Renal pelvis (tissue), 1 donor: ENCODE measurements at regions not wholly inside any gene's neighbourhood (a gene's known extent, or its start where the extent isn't known, plus 50 kb on each side); places are given as distances from the start of the nearest gene placed in this dataset.
"Not testable (repeated sequence)": the region's sequence is repeated elsewhere in the genome, so short reads cannot be mapped to it uniquely, and the experiment has no call there.

ENCODE experiments used
- DNase-seq: peaks from one replicate; pipeline ENCODE4 v3.0.0-alpha.2; 2013

DNA sequence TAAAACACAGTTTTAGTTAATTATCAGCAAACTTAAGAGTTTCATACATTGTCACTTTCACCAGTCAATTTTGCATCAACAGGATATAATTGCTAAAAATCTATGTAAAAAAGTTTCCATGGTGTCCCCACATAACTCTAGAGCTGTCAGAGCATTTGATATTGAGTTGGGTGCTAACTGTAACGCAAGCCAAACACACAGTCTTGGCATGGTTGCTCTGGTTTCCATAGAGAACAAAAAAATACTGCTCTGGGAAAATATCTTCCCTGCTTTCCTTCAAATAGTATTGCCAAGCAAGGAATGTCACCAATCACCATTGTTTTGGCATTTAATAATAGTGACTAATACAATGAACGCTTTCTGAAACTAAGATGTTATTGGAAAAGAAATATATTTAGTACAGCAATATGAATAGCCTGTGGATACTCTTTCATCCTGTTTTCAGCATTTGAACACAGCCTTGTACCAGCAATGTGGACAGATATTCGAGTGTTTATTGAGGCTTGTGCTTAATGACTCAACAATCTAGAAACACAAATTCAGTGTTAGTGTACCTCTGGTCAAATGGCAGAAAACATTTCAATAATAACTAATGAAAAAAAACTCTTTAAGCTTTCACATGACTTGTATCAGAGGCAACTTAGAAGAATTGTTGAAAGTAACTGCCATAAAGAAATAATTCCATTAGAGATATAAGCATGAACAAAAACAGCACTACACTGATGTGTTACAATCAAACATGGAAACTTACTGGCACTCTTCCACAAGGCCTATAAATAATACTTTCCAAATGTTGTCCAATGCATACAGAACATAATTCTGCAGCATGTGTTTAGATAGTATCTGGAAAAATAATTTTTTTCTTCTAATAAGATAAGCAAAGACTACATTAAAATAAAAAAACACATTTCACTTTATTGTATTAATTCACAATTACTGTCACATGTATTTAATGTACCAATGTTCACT lies 1469.5 kb upstream of the CELF2 start:
- DNase-seq, result no peak

DNA sequence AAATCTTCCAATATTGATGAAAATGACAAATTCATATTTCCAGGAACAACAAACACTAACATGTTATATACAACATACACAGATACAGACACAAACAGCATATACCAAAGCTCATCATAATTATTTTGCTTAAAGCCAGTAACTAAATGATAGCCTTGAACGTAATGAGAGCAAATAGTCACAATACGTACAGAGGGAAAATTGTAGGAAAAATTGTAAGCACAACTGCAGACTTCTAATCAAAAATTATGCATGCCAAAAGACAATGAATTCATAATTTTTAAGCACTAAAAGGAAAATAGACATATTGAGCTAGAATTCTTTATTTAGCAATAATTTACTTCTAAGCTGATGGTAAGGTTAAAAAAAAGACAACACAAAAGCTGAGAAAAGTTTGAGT lies 1466.9 kb upstream of the CELF2 start:
- DNase-seq, result no peak

DNA sequence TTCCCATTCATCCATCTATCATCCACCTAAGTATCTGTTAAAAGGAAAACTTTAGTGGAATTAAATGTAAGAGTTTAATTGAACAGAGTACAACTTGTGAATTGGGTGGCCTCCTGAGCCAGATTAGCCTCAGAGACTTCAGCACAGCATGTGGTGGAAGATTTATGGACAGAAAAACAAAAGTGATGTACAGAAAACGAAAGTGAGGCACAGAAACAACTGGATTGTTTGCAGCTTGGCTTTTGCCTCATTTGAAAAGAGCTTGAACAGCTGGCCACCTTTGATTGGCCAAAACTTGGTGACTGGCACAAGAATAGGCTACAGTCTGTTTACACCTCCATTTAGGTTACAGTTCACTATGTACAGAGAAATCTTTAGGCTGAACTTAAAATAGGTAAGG lies 1463.4 kb upstream of the CELF2 start:
- DNase-seq, result no peak

DNA sequence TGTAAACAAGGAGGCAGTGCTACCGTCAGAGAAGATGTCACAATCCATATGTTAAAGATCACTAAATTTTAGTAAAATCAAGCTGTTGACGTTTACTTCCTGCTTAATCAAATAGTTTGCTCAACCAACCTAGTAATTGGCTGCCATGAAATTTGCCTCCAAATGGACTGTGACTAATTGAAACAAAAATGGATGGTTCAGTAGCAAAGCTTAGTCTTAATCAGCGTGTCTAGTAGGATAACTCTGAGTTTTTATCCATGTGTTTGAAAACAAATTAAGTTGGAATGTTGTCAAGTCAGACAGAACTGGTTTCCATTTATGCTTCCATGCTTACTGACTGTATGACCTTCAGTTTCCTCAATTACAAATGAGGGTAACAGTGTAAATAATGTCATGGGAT lies 1456.7 kb upstream of the CELF2 start:
- no peak for DNase-seq

DNA sequence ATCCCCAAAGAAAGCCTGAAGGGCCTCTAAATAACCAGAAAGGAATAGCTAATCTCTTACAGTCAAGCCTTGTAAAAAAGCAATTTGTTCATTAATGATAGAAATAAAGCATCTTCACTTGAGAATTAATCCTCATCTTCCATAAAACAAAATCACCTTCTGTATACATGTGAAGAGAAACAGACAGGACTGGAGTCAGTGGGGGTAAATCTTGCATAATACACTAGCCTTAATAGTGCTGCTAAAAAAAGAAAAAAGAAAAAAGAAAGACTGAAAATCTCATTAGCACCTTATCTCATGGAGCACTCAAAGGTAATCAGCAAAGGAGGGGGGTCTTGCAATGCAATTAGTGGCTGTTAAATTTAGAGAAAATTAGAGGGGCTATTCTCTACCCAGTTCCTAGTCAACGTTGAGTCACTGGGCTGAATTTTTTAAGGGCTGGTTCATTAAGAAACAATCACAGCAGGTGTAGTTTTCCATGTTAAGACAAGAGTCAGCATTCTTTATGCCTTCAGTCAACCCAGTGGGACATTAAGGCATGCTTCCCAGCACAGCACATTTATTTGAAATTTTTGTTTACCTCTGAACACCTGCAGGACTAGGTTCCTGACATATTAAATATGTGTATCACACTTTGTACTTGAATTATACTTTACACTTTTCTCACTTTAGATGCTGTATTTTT lies 1455.7 kb upstream of the CELF2 start:
- DNase-seq, result no peak

DNA sequence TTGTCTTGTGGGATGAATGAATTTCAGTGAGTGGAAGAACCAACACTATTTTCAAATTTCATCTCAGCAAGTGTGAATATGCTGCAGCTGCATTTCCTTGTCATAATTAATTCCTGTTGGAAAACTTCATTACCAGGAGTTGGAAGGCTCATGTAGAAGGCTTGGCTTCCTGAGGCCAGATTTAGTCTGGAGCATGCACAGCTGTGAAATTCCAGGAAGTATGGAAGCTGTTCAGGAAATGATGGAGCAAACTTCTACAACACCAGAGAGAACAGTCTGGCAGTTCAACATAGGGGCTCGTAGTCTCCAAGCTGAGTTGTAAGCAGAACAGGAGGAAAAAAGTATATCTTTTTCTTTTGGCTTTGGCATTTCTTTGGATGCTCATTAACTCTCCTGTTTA lies 1439.9 kb upstream of the CELF2 start:
- no peak for DNase-seq

DNA sequence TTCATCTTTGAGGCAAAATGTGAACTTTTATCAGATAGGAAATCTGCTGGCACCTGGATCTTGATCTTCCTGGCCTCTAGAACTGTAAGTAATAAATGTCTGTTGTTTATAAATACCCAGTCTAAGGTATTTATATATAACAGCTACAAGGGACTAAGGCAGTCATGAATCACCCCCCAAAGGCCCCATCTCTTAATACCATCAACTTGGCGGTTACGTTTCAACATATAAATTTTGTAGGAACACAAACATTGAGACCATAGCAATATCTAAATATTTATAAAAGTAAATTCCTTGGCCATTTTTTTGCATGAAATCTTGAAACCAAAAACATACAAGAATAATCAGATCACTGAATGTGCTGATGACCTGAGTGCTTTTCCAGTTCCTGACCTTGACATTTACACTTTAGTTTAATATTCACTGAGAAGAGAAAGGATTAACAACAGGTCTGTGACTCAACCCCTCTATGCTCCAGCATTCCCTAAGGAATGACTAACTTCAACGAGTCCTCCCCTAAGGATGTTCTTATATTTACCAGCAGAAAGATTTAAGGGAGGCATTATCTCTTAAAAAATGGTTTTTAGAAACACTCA lies 1438.5 kb upstream of the CELF2 start:
- no peak for DNase-seq

DNA sequence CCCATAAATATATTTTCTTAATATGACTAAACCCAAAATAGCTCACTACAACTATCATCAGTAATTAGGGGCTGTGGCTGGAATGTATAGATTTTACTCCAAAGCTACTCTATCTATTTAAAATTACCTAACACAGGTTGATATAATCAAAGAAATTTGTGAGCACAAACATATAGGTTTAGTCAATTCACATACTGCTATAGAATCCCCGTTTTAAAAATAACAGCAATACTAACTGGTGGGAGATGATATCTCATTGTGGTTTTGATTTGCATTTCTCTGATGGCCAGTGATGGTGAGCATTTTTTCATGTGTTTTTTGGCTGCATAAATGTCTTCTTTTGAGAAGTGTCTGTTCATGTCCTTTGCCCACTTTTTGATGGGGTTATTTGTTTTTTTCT lies 1434.9 kb upstream of the CELF2 start:
- DNase-seq, result not testable (repeated sequence)

DNA sequence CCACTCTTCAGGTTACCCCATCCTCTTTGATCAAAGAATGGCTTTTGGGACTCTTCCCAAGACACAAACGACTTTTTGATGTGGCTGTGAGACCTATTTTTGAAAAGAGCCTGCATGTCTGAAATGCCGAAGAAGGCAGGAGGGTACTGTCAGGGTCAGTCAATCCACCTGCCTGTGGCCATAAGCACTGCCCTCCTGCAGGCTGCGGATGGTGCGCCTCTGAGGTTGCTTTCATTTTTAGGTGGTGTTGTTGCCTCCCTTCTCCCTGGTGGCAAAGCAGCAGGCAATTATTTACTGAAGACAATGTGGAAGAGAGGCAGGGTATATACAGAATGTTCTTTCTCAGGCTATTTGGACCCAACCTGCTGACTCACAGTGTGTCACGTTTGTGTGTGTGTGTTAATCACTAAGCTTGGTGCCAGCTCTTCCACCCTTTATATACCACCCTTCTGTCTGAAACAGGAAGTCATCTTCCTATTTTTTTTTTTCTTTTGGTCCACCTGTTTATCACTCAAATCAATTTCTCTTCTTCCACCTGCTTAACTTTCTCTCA lies 1421.2 kb upstream of the CELF2 start:
- DNase-seq, result no peak

DNA sequence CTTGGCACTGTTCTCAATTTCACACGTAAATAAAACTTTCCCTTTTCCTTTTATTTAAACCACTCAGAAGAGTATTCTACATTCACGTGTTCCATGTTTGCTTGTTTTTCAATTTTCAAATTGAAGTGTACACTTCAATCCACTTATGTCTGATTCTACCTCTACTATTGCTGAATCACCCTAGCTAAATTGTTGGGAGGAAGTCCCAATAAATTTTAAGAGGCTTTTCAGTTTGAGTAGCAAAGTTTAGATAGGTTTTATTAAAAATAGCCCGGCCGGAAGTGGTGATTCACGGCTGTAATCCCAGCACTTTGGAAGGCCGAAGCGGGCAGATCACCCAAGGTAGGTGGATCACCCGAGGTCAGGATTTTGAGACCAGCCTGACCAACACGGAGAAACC lies 1414.7 kb upstream of the CELF2 start:
- DNase-seq, result no peak

DNA sequence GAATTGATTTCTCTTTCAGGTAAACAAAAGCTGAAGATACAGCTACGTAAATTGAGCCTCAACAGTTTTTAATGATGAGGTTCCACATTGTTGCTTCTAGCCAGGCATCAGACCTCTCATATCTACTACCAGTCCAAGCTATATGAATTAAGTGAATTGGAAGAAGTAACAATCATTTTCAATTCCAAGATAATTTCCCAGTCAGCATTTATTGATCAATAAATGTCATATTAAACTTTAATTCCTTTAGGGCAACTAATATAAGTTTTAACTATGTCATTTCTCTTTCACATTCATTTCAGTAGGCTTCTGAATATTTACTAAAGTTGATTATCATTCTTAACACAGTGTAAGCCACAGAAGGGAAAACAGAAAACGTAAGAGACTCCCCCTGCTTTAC lies 1413.7 kb upstream of the CELF2 start:
- no peak for DNase-seq

DNA sequence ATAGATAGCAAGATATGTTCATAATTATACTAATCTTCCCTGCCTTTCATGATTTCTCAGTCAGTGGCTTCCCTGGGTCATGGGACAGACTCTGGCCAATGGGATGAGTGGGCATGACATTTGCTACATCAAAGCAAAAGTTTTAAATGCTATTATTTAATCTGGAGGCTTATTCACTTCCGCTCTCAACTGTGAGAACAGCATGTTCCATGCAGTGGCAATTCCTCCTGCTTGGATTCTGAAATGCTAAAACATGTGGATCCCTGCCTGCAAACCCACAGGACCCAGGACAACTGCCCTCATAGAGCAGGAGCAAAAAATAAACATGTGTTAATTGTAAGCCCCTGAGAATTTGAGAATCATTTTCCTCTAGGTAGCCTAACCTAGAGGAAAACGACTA lies 1412.4 kb upstream of the CELF2 start:
- DNase-seq, result no peak

DNA sequence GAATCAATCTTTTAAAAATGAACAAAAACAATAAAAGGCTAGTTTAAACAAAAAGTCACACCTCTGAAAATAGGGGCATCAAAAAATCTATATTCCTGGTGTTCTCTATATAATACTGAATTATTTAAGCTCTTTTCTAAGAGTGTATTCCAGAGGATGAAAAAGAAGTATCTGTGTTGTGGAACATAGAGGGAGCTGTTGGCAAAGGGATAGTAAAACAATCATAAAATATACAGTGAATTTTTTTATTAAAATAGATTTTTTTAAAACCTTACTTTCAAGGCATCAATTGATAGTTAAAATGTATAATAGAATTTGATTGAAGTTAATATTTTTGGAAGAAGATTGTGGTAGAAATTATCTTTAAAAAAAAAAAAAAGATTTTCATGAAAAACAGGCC lies 1409.1 kb upstream of the CELF2 start:
- DNase-seq, result peak; percentile 14

DNA sequence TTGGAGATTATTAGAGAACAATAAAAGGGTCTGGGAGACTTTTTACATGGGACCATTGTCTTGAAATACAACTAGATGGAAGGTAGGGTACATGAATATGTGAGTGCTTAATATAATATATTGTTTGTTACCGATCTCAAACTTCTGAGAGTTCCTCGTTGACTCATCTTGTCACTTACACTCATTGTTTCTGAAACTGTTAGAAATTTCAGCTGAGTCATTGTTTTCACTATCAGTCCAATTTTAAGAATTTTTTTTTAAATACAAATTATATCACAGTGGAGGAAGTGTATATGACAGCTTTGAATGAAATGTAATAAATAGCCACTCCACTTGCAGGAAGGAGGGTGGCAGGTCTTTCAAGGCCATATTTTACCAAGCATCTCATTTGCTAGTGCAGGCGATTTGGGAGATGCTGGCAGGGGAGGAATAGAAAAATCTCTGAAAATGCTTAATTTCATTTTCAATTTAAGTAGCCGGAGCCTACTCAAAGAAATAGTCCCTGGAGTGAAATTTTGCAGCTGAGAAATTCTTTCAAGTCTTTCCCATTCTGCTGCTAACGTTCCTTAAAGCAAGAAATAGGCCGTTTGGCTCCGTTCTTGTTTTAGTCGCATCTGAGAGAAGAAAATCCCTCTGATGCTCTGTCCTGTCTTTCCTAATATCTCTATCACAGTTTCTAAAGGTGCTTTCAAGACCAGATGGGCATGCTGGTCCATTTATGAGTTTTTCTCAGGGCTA lies 1404.2 kb upstream of the CELF2 start:
- DNase-seq, result no peak

DNA sequence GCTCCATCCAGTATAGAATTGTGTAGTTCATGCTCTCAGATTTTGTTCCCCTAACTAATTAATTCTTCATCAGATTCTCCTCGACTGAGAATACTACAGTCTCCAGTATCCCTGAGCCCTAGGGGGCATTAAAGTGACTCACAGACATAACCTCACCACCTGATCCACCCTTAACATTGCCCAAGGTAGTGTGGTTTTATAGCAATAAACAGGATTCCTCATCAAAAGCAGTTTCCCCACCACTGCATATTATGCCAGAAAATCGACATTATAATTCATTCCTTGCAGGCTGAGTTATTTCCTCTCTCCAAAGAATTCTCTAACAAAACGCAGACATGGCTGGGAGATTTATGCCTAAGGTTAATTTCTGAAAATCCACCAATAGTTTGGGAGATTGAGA lies 1402.5 kb upstream of the CELF2 start:
- DNase-seq, result no peak

DNA sequence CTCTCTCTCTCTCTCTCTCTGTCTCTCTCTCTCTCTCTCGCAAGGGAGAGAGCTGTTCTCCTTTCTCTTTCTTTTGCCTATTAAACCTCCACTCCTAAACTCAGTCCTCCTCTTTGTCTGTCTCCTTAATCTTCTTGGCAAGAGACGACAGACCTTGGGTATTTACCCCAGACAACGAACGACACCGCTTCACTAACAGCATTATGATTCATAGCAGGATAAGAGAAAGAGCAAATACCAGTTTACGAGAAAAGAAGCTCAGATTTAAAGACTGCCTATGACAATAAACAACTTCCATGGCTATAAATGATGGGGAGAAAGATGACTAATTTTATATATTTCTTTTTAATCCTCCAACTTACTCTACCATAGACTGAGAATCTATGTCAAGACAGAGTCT lies 1396.5 kb upstream of the CELF2 start:
- DNase-seq, result no peak

DNA sequence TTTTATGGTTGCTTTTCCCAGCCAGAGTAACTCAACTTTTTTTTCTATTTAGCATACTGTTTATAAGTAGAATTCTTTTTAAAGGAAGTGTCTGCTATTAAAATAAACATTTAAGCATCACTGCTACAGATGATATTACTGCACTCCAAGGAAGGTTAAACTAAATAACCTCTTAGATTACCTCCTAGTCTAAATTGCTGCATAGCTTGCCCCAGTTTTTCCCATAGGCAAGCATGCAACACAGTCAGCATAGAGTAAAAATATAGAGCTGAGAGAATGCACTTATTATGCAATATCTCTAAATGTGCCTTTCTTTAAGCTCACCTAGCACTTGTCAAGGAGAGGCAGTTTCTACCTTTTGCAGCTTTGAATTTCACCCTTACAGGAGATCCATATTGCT lies 1392.4 kb upstream of the CELF2 start:
- DNase-seq, result no peak

DNA sequence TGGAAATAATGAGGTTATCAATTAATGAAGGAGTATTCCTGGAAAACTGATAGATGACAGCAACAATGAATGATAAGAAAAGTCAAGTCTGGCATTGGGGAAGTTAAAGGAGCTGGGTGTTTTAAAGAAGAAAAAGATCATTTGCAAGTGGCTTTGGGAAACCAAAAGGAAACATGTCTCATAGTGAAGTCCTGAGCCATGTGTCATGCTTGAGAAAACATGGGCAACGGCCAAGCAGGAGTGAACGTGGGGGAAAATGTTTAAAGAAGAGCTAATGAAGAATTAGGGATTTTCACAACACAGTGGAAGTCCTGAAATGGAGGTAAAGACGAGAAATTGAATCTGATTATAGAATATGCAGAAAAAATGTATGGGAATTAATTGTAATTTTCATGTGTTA lies 1383.2 kb upstream of the CELF2 start:
- no peak for DNase-seq

DNA sequence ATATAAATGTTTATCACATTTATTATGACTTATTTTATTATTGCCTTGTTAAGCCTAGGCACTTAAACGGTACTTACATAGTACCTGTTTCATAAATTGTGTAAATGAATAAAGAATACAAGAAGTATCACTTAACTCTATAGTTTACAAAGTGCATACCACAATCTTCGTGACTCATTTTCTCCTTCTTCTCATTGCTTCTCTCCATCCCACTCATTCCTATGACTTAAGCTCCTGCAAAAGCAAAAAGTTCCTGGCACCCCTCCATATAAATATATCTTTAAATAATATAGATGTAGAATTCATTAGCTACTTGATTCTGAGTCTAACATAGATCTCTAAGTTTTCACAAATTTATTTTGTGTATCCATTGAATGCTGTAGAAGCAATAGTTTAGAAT lies 1382.0 kb upstream of the CELF2 start:
- DNase-seq, result no peak

DNA sequence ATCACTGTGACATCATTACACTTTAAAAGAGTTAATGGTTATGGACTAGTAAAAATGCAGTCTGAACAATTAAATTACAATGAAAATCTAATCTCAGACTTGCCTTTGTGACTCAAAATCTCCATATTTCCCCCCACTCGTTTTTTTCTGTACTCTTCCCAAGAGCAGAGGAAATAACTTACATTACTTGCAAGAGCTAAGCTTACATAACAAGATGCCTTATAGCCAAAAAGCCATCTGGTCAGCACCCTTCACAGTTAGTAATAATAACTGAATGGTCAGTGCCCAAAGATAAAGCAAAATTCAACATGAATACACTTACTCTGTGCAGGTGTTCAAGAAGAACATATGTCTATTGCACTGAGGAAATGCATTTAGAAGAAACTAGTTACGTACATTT lies 1381.5 kb upstream of the CELF2 start:
- DNase-seq, result no peak

DNA sequence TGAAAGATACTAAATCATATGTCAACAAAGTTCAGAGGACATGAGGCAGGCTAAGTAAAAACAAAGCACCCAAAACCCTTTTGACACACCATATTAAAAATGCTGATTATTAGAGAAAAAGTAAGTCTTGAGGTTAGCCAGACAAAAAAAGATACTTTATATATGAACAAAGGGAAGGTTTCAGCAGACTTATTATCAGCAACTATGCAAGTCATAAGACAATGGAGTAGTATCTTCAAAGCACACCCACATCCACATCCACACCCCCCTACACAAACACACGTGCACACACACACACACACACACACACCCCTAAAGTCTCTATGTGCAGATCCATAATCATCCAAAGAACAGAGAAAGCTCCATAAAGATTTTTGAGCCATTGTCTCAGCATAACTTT lies 1373.9 kb upstream of the CELF2 start:
- DNase-seq, result no peak

DNA sequence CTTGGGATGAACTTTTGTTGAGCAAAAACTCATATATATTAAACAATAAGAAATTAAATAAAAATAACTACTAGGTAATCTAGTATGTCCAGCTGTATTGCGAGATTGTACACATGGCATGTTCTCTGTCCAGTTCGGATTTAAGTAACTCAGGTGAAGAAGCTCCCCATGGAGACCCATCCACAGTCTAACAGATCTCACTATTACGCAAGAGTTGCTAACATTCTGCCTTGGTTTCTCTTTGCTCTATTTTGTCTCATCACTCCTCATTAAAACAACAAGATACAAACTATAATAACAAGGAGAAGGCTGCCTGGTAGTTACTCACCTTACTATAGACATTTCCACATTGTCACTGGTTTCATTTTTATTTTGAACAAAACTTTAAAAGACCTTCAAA lies 1372.3 kb upstream of the CELF2 start:
- DNase-seq, result no peak
